Fibroblast of gingiva (primary cell): ENCODE measurements at regions not wholly inside any gene's neighbourhood (a gene's known extent, or its start where the extent isn't known, plus 50 kb on each side); places are given as distances from the start of the nearest gene placed in this dataset.

Experiments used
- DNase-seq: peaks from one replicate; pipeline ENCODE4 v3.0.0-alpha.2; 2011; ENCODE audit warnings: low read depth

DNA sequence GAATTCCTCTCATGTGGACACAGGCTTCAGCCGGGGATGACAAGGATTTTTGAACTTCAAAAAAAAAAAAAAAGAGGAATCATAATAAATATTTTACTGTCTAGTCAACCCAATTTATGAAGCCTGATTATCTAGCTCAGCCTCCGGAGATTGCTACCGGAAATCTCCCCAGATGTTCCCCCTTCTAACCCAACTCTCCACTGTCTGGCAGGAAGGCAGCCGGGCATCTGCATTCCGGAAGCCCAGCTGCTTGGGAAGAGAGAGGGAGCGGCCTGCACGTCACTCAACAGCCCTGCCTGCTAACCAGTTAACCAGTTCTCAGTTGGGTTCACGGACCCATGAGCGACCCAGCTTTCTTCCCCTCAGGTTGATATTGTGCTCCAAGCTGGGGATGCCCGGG is 87.2 kb upstream of the POU3F3 start:
- DNase-seq: peak; percentile 45

DNA sequence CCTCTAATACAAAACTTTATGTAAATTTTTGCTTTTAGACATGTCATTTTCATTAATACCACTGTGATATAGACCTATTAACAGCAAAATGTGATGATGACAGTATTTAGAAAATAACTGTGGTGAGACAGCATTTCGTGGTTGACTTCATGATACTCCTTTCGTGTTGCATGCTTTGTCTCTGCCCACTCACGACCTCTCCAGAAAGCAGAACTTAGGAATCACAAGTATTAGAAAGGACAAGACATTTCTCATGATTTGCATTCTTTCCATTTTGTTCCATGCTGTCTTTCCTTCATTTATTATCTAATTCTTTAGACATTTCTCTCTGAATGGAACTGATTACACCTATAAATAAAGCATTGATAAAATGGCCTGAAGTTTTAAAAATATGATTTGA is 85.2 kb upstream of the POU3F3 start:
- peak; percentile 44 for DNase-seq

DNA sequence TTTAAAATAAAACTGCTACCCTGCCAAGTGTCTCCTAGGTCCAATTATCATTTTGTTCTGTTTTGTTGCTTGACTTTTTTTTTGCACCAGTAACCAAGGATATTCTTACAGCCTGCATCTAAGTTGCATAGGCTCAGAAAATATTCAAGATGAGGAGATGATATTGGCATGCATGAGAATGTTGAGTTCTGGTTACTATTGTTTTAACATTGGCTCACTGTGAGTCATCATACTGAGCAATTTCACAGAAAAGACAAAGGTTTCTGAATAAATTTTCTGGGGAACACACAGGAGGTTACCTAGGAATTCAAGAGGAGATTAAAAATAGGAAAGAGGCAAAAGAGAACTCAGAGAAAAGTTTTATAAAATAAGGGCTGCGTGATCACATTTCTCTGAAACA is 84.8 kb upstream of the POU3F3 start:
- DNase-seq: peak; percentile 88

DNA sequence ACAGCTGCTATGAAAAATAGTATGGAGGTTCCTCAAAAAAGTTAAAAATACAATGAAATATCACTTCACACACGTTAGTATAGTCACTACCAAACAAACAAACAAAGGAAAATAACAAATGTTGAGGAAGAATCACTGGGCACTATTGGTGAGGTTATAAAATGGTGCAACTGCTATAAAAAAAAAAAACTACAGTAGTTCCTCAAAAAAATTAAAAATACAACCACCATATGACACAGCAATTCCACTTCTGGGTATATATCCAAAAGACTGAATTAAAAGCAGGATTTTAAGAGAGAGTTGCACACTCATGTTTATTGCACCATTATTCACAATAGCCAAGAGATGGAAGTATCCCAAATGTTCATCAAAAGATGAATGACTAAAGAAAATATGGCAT is 80.9 kb upstream of the POU3F3 start:
- peak; percentile 54 for DNase-seq

DNA sequence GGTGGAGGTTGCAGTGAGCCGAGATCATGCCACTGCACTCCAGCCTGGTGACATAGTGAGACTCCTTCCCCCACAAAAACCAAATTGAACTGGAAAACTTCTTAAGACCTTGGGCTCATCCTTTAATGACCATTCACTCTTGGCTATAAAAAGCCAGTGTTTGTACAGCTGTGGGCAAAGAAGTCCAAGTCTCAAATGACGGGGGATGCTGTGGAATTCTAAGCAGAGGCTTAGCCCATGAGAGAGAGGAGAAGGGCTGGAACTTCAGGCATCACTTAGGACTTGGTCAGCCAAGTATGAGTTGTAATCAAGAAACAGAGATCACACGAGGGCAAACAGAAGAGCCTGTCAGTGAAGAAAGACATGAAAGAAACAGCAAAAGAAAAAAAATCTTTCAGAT is 79.3 kb upstream of the POU3F3 start:
- DNase-seq: peak; percentile 70

DNA sequence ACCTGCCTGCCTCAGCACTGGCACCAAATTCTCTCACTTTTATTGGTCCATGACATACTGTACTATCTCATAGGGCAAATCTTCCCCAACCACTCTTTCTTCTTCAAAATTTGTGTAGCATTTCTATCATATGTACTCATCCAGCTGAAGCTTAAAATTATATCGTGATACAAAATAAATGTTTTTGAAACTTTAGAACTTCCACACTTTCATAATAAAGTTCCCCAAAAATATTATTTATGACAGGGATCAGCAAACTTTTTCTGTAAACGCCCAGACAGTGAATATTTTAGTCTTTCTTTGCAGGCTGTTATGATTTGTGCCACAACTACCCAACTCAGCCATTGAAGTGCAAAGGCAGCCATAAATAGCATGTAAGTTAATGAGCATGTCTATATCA is 76.2 kb upstream of the POU3F3 start:
- DNase-seq: no peak

DNA sequence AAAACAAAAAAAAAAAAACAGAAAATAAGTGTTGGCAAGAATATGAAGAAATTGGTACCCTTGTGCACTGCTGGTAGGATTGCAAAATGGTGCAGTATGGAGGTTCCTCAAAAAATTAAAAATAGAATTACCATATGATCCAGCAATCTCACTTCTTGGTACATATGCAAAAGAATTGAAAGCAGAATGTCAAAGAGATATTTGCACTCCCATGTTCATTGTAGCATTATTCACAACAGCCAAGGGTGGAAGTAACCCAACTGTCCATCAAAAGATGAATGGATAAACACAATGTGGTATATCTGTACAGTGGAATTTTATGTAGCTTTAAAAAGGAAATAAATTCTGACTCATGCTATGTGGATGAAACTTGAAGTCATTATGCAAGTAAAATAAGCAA is 72.8 kb upstream of the POU3F3 start:
- DNase-seq: no peak

DNA sequence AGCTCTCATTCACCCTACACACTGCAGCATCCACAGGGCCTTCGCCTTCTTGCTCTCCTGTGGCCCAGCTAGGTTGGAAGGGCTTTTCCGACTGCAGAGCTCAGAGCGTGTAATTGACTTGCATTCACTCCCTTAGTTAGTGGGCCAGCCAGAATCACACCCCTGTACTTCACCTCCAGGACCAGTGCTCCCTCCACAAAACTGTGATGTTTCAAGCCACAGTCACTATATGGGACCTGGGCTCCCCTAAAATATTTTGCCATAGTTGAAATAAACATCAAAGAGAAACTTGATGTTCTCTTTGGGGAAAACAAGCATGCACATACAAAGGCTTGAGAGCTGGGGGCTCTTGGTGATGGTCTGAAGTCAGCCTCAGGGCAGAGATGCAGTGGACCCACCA is 69.7 kb upstream of the POU3F3 start:
- DNase-seq: no peak

DNA sequence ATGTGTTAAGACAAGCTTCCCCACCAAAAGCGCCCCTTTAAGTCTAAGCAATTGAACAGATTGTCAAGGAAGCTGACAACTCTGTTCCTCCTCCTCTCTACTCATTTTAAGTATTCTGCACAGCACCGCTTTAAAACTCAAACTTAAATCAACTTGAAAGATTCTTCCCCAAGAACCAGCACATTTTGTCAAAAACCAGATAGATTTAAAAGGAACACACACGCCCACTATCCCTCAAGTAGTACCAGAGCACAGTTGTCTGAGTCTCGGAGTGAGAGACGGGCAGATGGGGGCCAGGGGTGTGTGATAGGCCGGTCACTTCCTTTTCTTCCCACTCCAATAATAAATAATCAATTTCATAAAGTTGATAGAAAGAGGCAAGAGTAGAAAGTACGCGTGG is 67.7 kb upstream of the POU3F3 start:
- DNase-seq: no peak

DNA sequence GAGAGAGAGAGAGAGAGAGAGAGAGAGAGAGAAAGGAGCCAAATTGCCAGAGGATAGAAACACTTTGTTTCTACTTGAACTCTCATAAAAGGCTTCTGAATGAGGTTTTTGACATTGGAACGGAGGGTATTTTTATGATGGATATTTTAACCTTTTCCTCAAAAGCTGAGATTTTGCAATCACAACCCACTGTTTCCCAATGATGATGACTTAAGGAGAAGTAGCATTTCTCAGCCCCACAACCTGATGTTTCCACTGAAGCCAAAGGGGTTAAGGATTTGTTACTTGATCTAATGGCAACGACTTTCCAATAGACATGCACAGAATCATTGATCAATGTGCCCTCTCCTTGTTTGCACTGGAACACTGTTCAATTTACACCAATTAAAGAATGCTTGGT is 67.1 kb upstream of the POU3F3 start:
- peak; percentile 55 for DNase-seq

GRCh38 chr2:104787298-104788065 is 66.4 kb upstream of the POU3F3 start:
- DNase-seq: no peak

- no peak for DNase-seq
Observed at GRCh38 chr2:104788742-104789455, 65.0 kb upstream of the POU3F3 start.

GRCh38 chr2:104790100-104790811 is 63.7 kb upstream of the POU3F3 start:
- peak; percentile 69 for DNase-seq

DNA sequence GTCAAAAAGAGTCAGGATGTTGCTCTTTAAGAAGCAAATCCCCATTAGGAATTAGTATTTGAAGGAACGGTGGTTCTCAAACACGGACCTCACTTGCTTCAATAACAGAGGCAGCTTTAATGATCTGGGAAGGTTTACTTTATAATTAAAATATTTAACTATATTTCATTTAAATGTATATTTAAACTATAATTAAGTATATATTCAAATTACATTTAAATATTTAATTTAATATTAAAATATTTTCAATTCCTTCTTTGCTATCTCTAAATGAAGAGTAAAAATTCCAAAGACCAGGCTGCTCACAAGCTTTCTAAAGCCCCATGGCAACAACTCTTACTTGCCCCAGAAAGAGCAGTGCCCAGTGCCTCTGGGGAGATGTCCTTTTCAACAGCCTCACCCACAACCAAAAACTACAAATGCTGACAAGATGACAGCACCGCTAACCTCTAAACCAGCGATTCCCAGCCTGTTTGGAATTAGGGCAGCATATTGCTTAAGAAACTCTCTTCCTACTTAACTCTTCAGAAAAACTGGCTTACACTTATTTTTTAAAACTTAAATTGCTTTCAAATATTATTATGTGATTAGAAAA is 62.9 kb upstream of the POU3F3 start:
- DNase-seq: peak; percentile 70

GRCh38 chr2:104793966-104794365 is 59.9 kb upstream of the POU3F3 start:
- DNase-seq: peak; percentile 79

GRCh38 chr2:104794441-104794840 is 59.5 kb upstream of the POU3F3 start:
- DNase-seq: peak; percentile 8
